ENCODE measurements at regions not wholly inside any gene's neighbourhood (a gene's known extent, or its start where the extent isn't known, plus 50 kb on each side); places are given as distances from the start of the nearest gene placed in this dataset.

GRCh38 chr20:22288957-22289356, 295.4 kb downstream of the FOXA2 start:
- H3K27ac Mint-ChIP-seq: no peak overlapping the region
- no peaks in the 10 kb centered on the region for H3K36me3 Mint-ChIP-seq (ENCODE audit: low read depth)
- H3K4me3 Mint-ChIP-seq: no peak overlapping the region
- H3K9me3 Mint-ChIP-seq: peaks cover 4% of the 10 kb centered on the region
- no peaks in the 10 kb centered on the region for H3K4me1 Mint-ChIP-seq (ENCODE audit: low read depth)
- no peaks in the 10 kb centered on the region for H3K27me3 Mint-ChIP-seq

- Mint-ChIP-seq H3K9me3 (no peaks in the 10 kb centered on the region), H3K27me3 (no peaks in the 10 kb centered on the region), H3K36me3 (ENCODE audit: low read depth) (no peaks in the 10 kb centered on the region), H3K27ac (no peak overlapping the region), H3K4me3 (no peak overlapping the region), H3K4me1 (ENCODE audit: low read depth) (no peaks in the 10 kb centered on the region)
Measured at GRCh38 chr20:22288156-22288555, 296.2 kb downstream of the FOXA2 start.

GRCh38 chr20:22285555-22285954, 298.8 kb downstream of the FOXA2 start:
- Mint-ChIP-seq H3K4me1 (ENCODE audit: low read depth) (no peaks in the 10 kb centered on the region), H3K27ac (no peak overlapping the region), H3K9me3 (peaks cover 3% of the 10 kb centered on the region), H3K36me3 (ENCODE audit: low read depth) (no peaks in the 10 kb centered on the region), H3K4me3 (no peak overlapping the region), H3K27me3 (no peaks in the 10 kb centered on the region)

GRCh38 chr20:22282696-22283095, 301.7 kb downstream of the FOXA2 start:
- no peaks in the 10 kb centered on the region for H3K27me3 Mint-ChIP-seq
- no peak overlapping the region for H3K4me3 Mint-ChIP-seq
- H3K27ac Mint-ChIP-seq: no peak overlapping the region
- H3K36me3 Mint-ChIP-seq (ENCODE audit: low read depth): no peaks in the 10 kb centered on the region
- H3K4me1 Mint-ChIP-seq (ENCODE audit: low read depth): no peaks in the 10 kb centered on the region
- peaks cover 3% of the 10 kb centered on the region for H3K9me3 Mint-ChIP-seq

GRCh38 chr20:22274330-22274729, 310.0 kb downstream of the FOXA2 start:
- H3K36me3 Mint-ChIP-seq (ENCODE audit: low read depth): no peaks in the 10 kb centered on the region
- H3K4me3 Mint-ChIP-seq: no peak overlapping the region
- no peaks in the 10 kb centered on the region for H3K4me1 Mint-ChIP-seq (ENCODE audit: low read depth)
- H3K27me3 Mint-ChIP-seq: no peaks in the 10 kb centered on the region
- H3K27ac Mint-ChIP-seq: no peak overlapping the region
- H3K9me3 Mint-ChIP-seq: peaks cover 13% of the 10 kb centered on the region

GRCh38 chr20:22268675-22269074, 315.7 kb downstream of the FOXA2 start:
- Mint-ChIP-seq H3K4me1 (ENCODE audit: low read depth) (no peaks in the 10 kb centered on the region), H3K27ac (no peak overlapping the region), H3K4me3 (no peak overlapping the region), H3K27me3 (no peaks in the 10 kb centered on the region), H3K9me3 (no peaks in the 10 kb centered on the region), H3K36me3 (ENCODE audit: low read depth) (no peaks in the 10 kb centered on the region)

- Mint-ChIP-seq H3K4me3 (no peak overlapping the region), H3K27me3 (peaks cover 5% of the 10 kb centered on the region), H3K36me3 (ENCODE audit: low read depth) (no peaks in the 10 kb centered on the region), H3K9me3 (peaks cover 5% of the 10 kb centered on the region), H3K4me1 (ENCODE audit: low read depth) (no peaks in the 10 kb centered on the region), H3K27ac (no peak overlapping the region)
Measured at GRCh38 chr20:22264917-22265316, 319.5 kb downstream of the FOXA2 start.

- no peaks in the 10 kb centered on the region for H3K4me1 Mint-ChIP-seq (ENCODE audit: low read depth)
- peaks cover 5% of the 10 kb centered on the region for H3K9me3 Mint-ChIP-seq
- H3K4me3 Mint-ChIP-seq: no peak overlapping the region
- H3K27me3 Mint-ChIP-seq: peaks cover 5% of the 10 kb centered on the region
- H3K27ac Mint-ChIP-seq: no peak overlapping the region
- H3K36me3 Mint-ChIP-seq (ENCODE audit: low read depth): no peaks in the 10 kb centered on the region
Measured at GRCh38 chr20:22260506-22260905, 323.9 kb downstream of the FOXA2 start.

- Mint-ChIP-seq H3K27me3 (peaks cover 2% of the 10 kb centered on the region), H3K4me1 (ENCODE audit: low read depth) (no peaks in the 10 kb centered on the region), H3K4me3 (no peak overlapping the region), H3K9me3 (peaks cover 5% of the 10 kb centered on the region), H3K36me3 (ENCODE audit: low read depth) (no peaks in the 10 kb centered on the region), H3K27ac (no peak overlapping the region)
Measured at GRCh38 chr20:22257912-22258311, 326.5 kb downstream of the FOXA2 start.

- H3K4me1 Mint-ChIP-seq (ENCODE audit: low read depth): no peaks in the 10 kb centered on the region
- H3K27ac Mint-ChIP-seq: no peak overlapping the region
- H3K4me3 Mint-ChIP-seq: no peak overlapping the region
- peaks cover 3% of the 10 kb centered on the region for H3K9me3 Mint-ChIP-seq
- H3K27me3 Mint-ChIP-seq: no peaks in the 10 kb centered on the region
- no peaks in the 10 kb centered on the region for H3K36me3 Mint-ChIP-seq (ENCODE audit: low read depth)
Measured at GRCh38 chr20:22248051-22248667, 336.2 kb downstream of the FOXA2 start.

GRCh38 chr20:22245139-22245538, 339.2 kb downstream of the FOXA2 start:
- no peaks in the 10 kb centered on the region for H3K4me1 Mint-ChIP-seq (ENCODE audit: low read depth)
- no peaks in the 10 kb centered on the region for H3K27me3 Mint-ChIP-seq
- no peaks in the 10 kb centered on the region for H3K36me3 Mint-ChIP-seq (ENCODE audit: low read depth)
- H3K4me3 Mint-ChIP-seq: no peak overlapping the region
- H3K9me3 Mint-ChIP-seq: peaks cover 4% of the 10 kb centered on the region
- H3K27ac Mint-ChIP-seq: no peak overlapping the region

GRCh38 chr20:22243067-22243466, 341.3 kb downstream of the FOXA2 start:
- no peaks in the 10 kb centered on the region for H3K27me3 Mint-ChIP-seq
- H3K4me3 Mint-ChIP-seq: no peak overlapping the region
- H3K36me3 Mint-ChIP-seq (ENCODE audit: low read depth): no peaks in the 10 kb centered on the region
- H3K4me1 Mint-ChIP-seq (ENCODE audit: low read depth): no peaks in the 10 kb centered on the region
- peaks cover 4% of the 10 kb centered on the region for H3K9me3 Mint-ChIP-seq
- H3K27ac Mint-ChIP-seq: no peak overlapping the region

- Mint-ChIP-seq H3K27ac (no peak overlapping the region), H3K4me1 (ENCODE audit: low read depth) (no peaks in the 10 kb centered on the region), H3K9me3 (peaks cover 4% of the 10 kb centered on the region), H3K4me3 (no peak overlapping the region), H3K36me3 (ENCODE audit: low read depth) (no peaks in the 10 kb centered on the region), H3K27me3 (no peaks in the 10 kb centered on the region)
Measured at GRCh38 chr20:22241609-22242008, 342.8 kb downstream of the FOXA2 start.

GRCh38 chr20:22232923-22233322, 351.4 kb downstream of the FOXA2 start:
- no peaks in the 10 kb centered on the region for H3K36me3 Mint-ChIP-seq (ENCODE audit: low read depth)
- H3K4me3 Mint-ChIP-seq: no peak overlapping the region
- H3K9me3 Mint-ChIP-seq: no peaks in the 10 kb centered on the region
- H3K4me1 Mint-ChIP-seq (ENCODE audit: low read depth): no peaks in the 10 kb centered on the region
- no peak overlapping the region for H3K27ac Mint-ChIP-seq
- no peaks in the 10 kb centered on the region for H3K27me3 Mint-ChIP-seq

GRCh38 chr20:22232473-22232872, 351.9 kb downstream of the FOXA2 start:
- Mint-ChIP-seq H3K4me1 (ENCODE audit: low read depth) (no peaks in the 10 kb centered on the region), H3K27me3 (no peaks in the 10 kb centered on the region), H3K4me3 (no peak overlapping the region), H3K36me3 (ENCODE audit: low read depth) (no peaks in the 10 kb centered on the region), H3K27ac (no peak overlapping the region), H3K9me3 (no peaks in the 10 kb centered on the region)

All from stimulated activated naive CD8-positive, alpha-beta T cell treated with anti-CD3 and anti-CD28 coated beads, Interleukin-15, Interleukin-2, amounts not matched to agents 100 ng/mL and 50 ng/mL, for 24 hours (primary cell).